Activated T-helper 1 cell treated with anti-CD3 and anti-CD28 coated beads, Interleukin-2, amount 50 U/mL, for 16 hours (primary cell): ENCODE measurements at regions not wholly inside any gene's neighbourhood (a gene's known extent, or its start where the extent isn't known, plus 50 kb on each side); places are given as distances from the start of the nearest gene placed in this dataset.
A peak's percentile ranks its signal among the peaks of the same experiment; 100 is the strongest.

Experiments
- DNase-seq, 2 donors: peaks; one replicate each; pipeline ENCODE4 v3.0.0-alpha.2; 2020; ENCODE audit warnings: low read depth in 1 of 2, low spot score in 1 of 2

- DNase-seq, result no peak
These were observed 95.5 kb downstream of the FAM204A start for GRCh38 chr10:118246332-118247295.

GRCh38 chr10:118243907-118244306 lies 98.2 kb downstream of the FAM204A start:
- DNase-seq, result no peak

DNA sequence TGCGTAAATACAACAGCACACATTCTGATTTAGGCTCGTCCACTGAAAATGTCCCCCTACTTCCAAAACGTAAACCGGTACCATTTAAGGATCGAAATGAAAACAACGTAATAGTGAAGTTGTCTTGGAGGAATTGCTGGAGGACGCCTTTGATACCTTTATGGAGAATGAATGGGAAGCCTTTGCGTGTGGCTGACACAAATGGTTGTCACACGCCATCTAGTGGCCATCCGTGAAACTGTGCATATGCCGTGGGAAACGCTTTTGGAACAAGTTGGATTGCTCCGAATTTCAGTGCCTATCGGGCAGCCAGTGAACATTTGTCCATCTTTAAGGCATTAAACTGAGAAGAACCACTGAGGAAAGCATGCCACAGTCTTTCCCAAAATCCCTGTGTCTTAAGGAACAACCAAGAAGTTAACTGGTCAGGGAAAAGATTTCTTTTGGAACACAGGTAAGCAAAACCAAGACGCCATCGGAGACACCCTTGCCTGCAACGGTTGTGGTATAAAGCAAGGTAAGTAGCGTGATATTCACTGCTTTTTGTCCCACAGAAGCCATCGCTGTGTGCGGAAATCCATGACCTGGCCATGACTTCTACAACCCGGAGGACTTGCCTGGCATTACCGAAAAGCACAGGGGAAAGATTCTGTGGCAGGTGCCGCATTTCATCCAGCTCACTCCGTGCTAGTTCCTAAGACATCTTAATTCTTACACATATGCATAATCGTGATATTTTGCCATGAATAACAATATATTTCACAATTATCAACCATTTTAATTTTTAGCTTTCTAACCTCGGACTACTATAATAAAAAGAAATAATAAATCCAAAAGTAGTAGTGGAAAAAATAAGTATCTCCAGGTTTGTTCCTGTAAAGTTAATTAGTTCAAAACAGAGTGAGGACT lies 100.6 kb downstream of the FAM204A start:
- DNase-seq, result peak; percentile 35 to 44

- DNase-seq, result no peak
These were observed 102.9 kb downstream of the FAM204A start for GRCh38 chr10:118239236-118239630.

- no peak for DNase-seq
These were observed 103.4 kb downstream of the FAM204A start for GRCh38 chr10:118238573-118239235.

DNA sequence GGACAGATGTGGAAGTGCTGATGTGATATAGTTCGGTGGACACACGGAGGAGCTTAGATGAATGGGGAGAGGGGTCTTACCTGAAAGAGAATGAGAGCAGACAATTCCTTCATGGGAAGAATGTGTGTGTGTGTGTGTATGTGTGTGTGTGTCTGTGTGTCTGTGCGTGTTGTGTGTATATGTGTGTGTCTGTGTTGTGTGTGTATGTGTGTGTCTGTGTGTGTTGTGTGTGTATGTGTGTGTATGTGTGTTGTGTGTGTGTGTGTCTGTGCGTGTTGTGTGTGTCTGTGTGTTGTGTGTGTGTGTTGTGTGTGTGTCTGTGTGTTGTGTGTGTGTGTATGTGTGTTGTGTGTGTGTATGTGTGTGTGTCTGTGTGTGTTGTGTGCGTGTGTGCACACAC lies 104.2 kb downstream of the FAM204A start:
- DNase-seq, result no peak

DNA sequence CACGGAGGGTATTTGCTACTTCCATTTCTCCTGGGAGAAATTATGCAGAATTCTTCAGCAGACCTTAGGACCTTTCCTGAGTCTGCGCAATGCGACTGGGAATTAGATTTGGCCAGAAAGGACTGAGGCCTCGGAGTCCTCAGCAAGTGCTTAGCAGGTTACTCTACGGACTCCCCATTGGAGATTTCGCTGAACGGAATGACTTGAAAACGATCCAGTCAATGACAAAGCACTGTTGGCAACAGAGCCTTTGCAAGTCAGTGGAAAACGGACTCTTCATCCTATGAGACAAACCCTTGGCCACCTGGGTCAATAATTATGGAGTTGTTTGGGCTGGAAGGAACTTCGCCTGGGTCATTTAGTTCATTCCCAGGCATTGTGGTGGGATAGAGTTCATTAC lies 107.4 kb downstream of the FAM204A start:
- DNase-seq, result no peak

DNA sequence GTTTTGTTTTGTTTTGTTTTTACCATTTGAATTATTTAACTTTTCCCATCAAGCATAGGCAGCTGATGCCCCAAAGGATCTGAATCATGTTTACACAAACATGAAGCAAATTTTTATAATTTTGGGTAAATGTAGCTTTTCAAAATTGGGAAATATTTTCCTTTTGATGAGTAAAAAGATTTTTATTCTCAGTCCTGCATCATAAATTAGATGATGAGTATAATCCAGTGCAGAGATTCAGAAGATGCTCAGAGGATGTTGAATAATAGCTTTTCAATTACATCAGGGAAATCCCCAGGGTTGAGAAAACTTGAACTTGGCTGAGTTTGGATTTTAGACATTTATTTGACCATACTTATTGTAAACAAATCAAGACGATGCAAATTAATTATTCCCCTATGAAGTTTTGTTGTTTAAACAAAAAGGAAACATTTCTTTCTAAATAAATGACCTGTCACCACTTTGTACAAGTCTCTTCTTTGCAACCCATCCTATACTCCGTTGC lies 121.7 kb downstream of the FAM204A start:
- no peak for DNase-seq

GRCh38 chr10:118218562-118218961 lies 123.6 kb downstream of the FAM204A start:
- no peak for DNase-seq

- no peak for DNase-seq
These were observed 125.5 kb downstream of the FAM204A start for GRCh38 chr10:118216571-118217170.

GRCh38 chr10:118216020-118216419 lies 126.1 kb downstream of the FAM204A start:
- DNase-seq, result no peak

- no peak for DNase-seq
These were observed 127.3 kb downstream of the FAM204A start for GRCh38 chr10:118214776-118215175.

- no peak for DNase-seq
These were observed 128.7 kb downstream of the FAM204A start for GRCh38 chr10:118213436-118213835.

- DNase-seq, result no peak
These were observed 131.8 kb downstream of the FAM204A start for GRCh38 chr10:118210276-118210675.

- DNase-seq, result no peak
These were observed 132.9 kb downstream of the FAM204A start for GRCh38 chr10:118209215-118209614.

DNA sequence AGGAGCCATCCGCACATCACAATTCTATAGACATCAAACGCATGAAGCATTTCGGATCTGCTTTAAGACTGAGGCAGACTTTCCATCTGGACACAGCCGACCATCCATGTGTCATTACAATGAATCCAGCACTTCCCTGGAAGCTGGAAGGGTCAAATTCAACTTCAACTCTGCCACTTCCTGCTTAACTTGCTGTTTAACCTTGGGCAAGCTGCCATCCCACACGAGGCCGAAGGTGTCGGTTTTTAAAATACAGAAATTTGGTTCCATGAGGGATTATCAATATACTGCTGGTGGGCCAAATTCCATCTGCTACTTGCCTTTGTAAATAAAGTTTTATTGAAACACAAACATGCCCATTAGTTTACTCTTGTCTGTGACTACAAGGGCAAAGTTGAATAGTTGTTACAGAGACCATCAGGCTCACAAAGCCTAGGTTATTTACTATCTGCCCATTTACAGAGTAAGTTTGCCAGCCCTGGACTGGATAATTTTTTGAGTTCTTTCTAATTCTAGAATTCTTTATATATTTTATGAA lies 134.6 kb downstream of the FAM204A start:
- DNase-seq, result no peak

DNA sequence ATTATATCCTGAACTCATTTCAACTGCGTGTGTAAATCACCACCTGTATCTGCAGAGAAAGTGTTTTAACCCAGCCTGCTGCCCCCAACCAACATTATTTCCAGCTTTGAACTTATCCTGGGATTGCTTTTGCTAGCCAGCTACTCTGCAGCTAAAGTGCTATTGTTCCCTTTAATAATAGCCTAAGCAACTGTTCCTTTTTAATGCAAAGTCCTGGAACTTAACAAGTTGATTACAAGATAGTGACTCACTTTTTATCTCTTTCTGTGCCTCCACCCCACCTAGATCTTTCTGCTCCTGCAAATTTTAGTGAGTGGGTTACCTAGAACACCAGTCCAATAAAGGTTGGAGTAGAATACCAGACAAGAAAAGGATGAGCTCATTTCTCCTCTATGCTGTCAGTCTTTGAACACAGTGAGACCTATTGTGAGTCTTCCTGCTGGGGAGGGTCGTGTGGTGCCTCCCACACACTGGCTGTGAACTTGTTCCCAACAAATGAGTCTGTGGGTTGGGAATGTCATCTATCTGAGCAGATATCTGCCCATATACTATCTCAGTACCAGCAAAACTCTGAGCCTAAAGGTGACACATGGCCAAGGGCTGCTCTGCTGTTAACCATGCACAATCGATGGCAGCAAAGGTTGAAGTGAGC lies 137.7 kb downstream of the FAM204A start:
- no peak for DNase-seq

DNA sequence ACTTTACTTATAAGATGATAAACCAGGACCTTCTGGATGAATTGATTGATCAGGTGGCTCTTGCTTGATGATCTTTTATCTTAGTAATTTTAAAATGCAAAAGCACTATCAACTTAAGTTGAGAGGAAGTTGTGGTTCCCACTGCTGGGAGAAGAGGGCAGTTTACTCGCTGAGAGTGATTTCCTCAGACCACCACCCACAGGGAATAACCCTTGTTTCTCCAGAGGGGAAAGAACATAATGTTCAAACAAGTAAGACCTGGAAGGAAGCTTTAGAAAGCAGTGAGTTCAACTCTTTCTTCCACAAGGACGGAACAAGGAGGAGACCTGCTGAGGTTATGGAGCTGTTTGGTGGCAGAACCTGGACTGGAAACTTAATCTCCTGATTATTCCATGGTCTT lies 138.7 kb downstream of the FAM204A start:
- no peak for DNase-seq

DNA sequence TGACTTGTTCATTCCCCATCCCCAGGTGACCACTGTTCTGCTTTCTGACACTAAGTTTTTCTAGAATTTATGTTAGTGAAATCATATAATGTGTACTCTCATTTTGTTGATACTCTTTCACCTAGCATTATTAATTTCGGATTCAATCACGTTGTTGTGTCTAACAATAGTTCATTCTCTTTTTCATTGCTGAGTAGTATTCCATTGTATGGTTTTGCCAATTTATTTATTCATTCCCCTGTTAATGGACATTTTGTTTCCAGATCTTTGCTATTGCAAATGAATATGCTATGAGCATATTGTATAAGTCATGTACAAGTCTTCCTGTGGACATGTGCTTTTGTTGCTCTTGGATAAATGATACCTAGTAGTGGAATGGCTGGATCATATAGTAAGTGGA lies 146.4 kb downstream of the FAM204A start:
- DNase-seq, result no peak

GRCh38 chr10:118193642-118194041 lies 146.9 kb upstream of the RAB11FIP2 start:
- DNase-seq, result no peak
